ENCODE measurements at regions not wholly inside any gene's neighbourhood (a gene's known extent, or its start where the extent isn't known, plus 50 kb on each side); places are given as distances from the start of the nearest gene placed in this dataset.
"Not testable (repeated sequence)": the region's sequence is repeated elsewhere in the genome, so short reads cannot be mapped to it uniquely, and the experiment has no call there.

DNA sequence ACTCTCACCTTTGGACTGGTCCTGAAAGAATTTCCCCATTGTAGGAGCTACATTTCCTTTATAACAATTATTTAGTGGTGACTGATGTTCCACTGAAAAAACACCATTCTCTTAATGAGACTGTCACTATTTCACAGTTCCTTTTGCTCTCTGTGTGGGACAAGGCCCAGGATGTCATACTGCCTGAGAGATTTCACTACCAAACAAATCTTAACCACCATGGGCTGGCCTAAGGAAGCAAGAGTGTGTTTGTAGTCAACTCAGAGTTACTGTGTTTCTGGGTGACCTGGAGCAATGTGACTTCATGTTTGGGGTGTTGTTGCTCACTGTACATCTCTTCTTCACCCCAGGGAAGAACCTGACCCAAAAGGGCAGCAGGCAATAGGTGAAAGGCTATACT is 50.1 kb upstream of the ZNF608 start:
- FAIRE-seq = no peak

DNA sequence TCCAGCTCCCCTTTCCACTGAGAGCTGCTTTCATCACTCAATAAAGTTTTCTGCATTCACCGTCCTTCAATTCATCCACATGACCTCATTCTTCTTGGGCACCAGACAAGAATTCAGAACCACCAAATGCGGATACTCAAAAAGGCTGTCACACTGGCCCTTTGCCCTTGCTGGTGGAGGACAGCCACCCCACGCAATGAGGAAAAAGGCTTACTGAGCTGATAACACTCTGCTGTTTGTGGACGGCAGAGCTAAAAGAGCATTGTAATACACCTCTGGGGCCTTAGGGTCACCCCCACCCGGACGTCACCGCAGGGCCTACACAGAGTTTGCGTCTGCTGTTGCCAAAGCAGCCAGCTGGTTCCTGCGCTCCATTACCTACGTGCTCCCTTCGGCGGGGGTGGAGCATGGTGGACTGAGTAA is 51.2 kb upstream of the ZNF608 start:
- FAIRE-seq = no peak

DNA sequence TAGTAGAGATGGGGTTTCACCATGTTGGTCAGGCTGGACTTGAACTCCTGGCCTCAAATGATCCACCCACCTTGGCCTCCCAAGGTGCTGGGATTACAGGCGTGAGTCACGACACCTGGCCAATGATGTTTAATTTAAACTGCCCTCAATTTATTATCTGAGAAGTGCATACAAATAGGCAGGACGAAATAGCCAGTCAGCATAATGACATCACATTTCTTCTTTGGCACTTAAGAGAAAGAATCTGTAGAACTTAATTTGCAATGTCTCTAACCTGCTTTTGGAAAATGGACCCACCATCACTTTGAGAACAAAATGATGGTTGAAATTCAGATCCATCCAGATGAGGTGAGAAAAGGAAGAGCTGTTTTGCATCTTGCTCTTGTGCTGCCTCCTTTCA is 52.5 kb upstream of the ZNF608 start:
- no peak for FAIRE-seq

DNA sequence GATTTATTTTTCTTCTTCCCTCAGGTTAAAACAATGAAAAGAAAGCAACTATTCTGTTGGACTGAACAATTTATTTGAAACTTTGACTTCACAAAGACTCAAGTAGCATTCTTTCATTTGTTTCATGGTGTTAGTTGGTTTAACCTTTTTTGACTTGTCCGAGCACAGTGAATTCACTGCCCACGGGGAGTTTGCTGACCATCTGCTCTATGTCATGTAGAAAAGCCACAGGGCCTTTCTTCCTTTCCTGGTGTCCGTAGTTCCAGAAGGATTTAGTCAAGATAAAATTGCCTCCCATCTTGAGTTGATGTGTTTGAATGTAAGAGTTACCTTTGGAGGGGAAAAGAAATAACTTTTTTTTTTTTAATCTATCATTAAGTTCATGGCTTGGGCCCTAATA is 55.1 kb upstream of the ZNF608 start:
- FAIRE-seq = no peak

DNA sequence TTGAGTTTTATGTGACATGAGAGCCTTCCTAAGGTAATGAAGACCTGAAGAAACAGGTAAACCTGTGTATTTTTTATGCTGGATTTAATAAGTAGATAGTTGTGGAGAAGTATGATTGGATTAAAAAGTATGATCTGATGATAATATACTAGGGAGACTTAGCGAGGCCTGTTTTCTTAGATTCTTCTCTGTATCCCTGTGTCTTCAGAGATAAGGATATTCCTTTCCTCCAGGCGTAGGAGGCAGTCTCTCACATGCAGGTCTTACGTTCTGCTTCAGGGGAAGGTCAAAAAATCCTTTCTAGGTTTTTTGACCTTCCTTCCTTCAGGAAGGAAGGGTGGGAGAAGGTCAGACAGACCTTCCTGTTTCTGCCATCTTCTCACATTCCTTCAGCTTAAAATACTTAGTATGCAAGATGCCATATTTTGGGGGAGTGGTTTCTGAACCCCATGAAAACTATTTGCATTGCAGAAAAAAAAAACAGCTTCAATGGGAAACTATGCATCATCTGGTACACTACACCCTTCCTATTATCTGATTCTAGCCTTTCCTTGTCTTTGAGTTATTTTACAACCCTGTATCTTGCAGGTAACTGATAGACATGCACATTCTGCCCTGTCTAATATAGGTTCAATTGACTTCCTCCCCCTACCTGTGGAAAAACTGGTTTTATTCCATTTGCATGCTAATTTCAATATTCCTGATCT is 57.3 kb upstream of the ZNF608 start:
- FAIRE-seq = no peak

DNA sequence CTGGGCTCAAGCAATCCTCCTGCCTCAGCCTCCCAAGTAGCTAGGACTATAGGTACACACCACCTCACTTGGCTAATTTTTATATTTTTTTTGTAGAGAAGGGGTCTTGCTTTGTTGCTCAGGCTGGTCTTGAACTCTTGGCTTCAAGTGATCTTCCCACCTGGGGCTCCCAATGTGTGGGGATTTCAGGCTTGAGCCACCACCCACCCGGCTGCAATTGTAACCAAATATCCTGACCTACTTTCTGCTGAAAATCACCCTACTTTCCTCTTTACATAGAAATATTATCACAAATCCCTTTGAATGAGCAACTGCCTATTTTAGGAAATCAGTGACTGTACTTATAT is 59.6 kb upstream of the ZNF608 start:
- no peak for FAIRE-seq

DNA sequence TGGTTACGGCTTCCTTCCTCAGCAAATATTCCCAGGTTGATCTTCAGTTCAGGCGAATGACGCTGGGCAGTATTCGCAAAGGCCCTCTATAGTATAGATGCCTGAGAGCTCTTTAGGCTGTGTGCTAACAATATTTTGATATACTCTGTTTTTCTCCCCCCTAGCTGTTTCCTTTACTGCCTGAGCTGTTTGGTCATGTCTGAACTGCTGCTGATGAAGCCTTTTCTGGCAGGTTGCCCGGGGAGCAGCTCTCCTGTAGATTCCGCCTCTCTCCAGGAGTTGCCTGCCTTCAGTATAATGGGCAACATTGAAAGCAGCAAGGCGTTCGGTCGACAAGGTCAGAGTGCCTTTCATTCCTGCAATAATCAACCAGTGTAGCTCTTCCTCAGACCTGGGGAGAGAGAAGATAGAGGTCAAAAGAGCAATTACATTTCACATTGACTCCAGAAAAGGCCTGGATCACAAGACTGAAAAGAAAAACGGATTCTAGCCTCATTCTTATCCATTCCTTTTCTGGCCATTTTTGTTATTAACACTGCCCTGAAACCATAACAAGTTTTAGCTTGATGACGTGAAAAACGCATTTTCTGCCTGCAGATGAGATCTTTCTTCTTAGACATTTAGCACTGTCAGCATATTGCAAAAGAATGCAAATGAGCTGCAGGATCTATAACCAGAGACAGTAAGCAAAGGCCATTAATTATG is 60.1 kb upstream of the ZNF608 start:
- FAIRE-seq = no peak

DNA sequence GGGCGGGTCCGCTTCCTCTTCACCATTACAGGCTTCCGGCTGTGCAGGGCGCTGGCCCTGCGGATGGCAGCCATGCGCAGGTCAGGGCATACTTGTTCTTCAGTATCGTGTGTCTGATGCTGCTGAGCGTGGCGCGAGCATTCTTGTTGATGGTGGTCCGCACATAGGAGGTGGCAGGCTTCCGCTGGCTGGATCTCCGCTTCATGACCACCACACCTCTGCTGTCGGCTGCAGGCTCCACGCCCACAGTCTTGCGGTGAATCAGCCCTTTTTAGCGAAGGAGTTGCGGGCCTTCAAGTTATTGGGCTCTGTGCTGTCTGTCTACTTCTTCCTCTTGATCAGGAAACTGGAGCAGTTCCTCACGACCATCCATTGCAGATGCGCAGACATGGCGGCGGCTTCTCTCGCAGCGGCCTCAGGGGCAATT is 62.4 kb upstream of the ZNF608 start:
- no peak for FAIRE-seq

DNA sequence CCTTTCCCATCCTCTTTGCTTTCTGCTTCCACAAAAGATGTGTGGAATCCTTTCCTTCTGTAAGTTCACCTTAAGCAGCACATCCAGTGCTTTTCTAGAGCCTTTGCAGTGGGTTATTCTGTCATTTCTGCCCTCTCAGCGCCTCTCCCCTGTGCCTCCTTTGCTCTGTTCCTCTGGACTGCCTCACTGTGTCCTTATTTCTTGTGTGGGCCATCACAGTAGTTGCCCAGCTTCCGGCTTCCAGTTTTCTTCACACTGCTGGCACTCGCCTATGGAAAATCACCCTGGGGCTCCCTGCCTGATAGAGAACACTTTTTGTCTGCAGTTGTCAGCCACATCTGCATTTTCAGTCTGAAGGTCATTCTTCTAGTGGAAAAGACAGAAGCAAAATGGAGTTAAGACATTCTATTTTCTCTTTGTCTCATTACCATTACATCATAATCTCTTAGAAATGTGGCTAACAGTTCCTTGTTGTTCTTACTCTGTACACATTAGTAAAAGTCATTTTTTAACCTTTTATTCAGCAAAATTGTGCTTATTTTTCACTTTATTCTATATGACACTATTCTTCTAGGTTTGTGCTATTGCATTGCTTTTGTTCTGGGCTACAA is 64.1 kb upstream of the ZNF608 start:
- no peak for FAIRE-seq

DNA sequence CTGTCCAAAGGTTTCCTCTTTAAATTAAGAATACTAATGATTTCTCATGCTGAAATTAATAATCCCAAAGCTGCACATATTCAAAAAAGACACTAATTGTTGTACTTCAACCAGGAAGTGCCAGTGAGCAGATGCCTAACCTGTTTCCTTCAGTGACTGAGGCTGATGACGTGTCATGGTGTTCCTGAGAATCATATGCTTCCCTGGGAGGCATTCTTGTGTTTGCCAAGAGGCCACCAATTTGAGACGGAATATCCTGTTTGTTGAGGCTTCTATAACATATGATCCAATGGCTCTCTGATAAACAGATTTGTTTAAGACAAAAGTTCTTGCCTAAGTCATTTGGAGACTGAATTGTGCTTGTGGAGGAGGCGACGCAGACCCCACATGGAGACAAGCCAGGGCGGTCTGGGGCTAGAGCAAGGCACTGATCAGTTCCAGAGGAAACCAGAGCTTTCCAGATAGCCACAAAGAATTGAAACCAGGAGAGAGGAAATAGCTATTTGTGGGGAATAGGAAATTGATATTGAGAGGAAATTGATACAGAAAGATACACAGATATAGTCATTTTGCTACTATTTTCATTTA is 66.4 kb upstream of the ZNF608 start:
- no peak for FAIRE-seq

DNA sequence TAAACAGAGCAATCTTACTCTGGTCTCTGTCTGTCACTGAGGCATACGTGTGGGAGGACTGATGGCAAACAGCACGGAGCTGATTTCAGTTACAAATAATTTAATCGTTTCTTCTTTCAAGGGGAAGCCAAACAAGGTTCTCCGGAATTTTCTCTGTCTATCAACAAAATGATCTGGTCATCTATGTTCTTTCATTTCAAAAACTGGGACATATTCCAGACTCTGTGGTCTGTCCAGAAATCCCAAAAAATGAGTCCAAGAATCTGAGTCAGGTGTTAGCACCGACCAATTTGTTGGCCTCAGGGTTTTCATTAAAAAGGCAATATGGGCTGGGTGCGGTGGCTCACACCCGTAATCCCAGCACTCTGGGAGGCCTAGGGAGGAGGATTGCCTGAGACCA is 69.9 kb upstream of the ZNF608 start:
- FAIRE-seq = no peak

DNA sequence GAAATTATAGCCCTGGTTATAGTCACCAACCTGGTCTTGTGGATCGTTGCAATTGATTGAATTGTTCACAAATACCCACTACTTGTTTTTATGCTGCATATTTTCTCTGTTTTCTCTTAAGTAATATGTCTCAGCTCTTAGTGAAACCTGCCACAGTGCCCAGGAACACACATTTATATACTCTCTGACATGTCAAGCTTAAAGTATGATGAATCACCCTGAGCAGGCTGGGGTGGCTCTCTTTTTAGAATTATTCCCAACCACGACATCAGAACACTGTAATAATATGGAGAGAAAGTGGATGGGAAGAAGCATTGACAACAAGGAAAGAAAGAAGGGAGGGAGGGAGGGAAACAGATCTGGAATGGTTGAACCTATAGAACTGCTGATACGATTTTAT is 72.8 kb upstream of the ZNF608 start:
- no peak for FAIRE-seq

DNA sequence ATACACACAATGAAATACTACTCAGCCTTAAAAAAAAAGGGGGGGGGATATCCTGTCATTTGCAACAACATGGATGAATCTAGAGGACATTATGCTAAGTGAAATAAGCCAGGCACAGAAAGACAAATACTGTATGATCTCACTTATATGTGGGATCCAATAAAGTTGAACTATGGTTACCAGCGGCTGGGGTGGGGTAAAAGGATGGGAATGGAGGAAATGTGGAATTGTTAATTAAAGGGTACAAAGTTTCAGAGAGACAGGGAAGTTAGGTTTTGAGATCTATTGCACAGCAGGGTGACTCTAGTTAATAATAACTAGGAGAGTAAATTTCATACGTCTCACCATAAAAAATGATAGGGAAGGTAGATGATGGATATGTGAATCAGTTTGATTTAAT is 76.2 kb upstream of the ZNF608 start:
- FAIRE-seq = no peak

DNA sequence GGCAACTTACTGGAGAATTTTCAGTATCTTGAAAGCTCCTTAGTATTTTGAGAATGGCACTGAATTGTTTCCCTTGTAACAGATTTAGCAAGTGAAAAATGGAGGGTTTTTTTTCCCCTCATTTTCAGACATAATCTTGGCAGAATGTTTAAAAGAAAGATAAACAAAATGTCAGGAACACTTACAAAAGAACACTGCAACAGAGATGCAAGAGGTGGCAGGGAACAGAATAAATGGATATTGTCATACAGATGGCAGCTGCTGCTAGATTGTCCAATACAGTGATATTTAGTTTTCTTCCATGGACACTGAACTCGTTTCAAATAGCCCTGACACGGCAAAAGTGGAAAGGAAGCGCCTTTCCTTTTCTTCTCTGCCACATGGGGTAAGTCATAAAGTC is 76.9 kb upstream of the ZNF608 start:
- FAIRE-seq = no peak

DNA sequence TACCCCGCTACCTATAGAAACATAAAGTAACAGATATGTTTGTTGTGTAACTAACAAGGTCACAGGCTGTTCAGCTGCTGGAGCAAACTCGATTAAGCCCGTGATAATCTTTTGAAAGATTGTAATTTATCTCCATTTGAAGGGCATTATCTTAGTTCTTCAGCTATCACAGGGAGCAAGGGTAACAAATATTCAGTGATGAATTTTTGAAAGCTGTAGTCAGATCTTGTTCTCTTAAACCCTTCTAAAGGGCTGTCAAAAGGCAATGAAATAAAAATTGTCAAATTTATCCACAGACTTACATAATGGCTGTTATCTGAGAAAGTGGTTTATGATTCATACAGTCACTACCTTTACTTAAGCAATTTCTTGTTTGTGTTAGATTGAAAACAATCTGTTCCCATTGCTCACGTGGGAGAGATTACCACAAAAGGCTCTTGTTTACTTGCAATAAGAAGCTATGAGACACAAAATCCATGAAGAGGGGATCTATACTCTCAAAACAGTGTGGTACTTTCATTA is 78.3 kb upstream of the ZNF608 start:
- no peak for FAIRE-seq

DNA sequence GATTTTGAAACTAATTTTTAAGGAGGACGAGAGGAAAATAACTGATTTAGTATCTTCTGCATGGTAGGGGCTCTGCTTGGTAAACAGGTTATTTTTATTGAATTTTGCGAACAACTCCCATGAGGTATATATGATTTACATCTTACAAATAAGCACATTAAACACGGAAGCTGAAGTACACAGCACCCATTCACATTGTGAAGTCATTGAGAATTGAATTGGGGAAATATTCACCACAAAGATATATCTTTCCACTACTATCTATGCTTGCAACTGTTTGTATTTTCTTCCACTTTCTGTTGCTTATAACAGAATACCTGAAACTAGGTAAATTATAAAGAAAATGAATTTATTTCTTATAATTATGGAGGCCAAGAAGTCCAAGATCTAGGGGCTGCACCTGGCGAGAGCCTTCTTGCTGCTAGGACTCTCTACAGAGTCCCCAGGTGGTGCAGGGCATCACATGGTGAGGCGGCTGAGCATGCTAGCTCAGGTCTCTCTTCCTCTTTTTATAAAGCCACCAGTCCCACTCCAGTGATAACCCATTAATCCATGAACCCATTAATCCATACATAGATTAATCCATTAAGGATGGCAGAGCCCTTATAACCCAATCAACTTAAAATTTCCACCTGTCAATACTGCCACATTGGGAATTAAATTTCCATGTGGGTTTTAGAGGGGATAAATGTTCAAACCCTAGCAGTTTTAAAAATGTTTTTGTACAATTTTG is 79.0 kb upstream of the ZNF608 start:
- FAIRE-seq = no peak

DNA sequence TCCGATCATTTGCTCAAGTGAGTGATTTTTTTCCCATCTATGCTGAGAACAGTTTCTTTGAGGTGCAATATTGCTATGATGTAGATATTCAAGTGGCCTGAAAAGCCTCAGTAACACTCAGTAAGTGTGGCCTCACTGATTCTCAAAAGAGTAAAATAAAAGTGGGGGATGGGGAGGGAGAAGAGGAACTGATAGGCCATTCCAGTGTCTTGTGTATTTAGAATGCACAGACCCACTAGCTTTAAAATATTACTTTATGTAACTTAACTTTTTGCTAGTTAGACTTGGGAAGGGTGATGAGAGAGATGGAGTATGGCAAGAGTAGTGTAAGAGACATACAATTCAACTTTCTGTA is 79.5 kb upstream of the ZNF608 start:
- FAIRE-seq = no peak

DNA sequence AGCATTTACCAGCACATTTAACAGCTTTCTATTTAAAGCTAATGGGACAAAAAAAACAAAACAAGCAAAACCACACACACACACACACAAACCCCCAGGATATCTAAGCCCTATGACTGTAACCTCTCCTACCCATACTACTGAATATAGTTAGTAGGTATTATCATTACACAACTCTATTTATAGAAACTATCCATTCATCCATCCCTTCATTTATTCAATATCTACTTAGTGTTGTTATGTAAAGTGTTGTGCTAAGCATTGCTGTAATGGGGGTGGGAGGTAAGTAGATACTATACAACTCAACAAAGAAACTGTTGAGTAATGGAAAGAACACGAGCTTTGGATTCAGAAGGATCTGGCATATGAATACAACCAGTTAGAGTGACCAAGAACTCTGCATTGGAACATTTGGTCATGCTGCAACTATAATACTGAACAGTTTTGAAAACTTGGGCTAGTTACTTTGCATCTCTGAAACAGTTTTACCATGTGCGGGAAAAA is 82.3 kb upstream of the ZNF608 start:
- FAIRE-seq = no peak

DNA sequence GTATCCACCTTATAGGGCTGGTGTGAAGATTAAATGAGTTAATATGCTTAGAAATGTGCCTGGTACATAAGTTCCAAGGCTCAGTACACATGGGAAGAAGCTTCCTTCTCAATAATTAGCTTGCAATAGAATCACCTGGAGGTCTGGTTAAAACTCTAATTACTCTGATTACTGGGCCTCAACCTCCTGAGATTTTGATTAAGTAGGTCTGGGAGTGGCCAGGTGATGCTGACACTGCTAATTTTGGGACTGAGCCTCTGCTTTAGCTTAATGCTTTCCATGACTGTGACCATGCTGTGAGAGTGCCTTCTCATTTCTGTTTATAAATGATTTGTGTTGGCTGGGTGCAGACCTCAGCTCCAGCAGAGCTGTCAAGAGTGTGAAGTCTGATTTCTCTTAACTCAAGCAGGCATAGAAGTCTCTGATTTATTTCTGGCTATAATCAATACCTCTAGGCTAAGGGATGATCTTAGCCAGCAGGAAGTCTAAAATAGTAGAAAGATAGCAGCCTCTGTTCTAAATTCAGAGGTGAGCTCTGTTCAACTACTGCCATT is 85.3 kb upstream of the ZNF608 start:
- FAIRE-seq = no peak

DNA sequence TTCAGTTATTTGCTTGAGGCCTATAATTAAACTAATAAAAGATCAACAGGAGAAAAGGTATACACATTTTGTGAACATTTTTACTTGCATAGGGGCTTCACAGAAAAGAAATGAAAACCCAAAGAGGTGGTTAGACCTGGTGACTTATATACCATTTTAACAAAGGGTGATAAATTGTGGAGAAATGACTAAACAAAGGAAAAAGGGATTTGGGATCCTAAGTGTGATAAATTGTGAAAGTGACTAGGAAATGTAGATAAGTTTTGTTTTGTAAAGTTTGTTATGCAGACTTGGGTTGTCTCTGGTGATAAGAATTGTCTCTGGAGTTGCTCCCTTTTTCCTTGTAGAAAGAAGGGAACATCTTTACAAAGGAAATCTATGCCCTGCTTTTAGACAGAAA is 86.1 kb upstream of the ZNF608 start:
- no peak for FAIRE-seq

DNA sequence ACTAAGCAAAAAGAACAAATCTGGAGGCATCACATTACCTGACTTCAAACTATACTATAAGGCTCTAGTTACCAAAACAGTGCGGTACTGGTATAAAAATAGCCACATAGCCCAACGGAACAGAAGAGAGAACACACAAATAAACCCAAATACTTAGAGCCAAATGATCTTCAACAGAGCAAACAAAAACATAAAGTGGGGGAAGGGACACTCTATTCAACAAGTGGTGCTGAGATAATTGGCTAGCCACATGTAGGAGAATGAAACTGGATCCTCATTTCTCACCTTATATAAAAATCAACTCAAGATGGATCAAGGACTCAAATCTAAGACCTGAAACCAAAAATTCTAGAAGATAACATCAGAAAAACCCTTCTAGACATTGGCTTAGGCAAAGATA is 89.9 kb upstream of the ZNF608 start:
- FAIRE-seq = not testable (repeated sequence)

DNA sequence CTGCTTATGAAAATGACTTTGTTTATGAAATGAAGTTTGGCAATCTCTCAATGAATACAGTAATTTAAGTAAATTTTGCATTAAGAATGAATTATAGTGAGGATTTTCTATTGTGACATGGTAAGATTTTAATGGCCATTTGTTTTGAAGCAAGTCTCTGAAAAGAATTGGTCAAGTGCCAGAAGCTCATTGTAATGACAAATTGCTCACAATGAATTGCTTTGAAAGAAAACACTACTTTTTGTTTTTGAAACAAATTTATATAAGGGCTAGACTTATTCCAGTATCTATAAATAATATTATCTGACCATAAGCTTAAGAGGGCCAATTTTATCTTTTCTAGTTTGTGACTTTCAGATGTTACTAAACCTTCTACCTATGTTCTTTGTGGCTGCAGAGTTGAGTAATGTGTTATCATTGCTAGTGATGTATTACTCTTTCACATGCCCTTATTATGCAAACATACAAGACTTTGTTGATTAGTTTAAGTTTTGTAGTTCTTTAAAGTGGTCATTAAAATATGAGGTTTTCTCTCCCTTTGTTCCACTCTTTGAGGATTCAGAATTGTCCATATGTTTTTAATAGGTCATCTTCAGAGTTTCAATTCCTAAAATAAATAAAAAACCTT is 93.0 kb upstream of the ZNF608 start:
- peak; percentile 44 for FAIRE-seq
